ENCODE measurements at regions not wholly inside any gene's neighbourhood (a gene's known extent, or its start where the extent isn't known, plus 50 kb on each side); places are given as distances from the start of the nearest gene placed in this dataset.

GRCh38 chr6:156634048-156634447, 143.1 kb upstream of the ARID1B start:
- no peaks in the 10 kb centered on the region for H3K4me1 ChIP-seq (ENCODE audit: insufficient read depth)
- in situ Hi-C loops (cut with MboI) = no loop called here
- DNase-seq = no peak
- no peak overlapping the region for H3K9ac ChIP-seq
- no peaks in the 10 kb centered on the region for H4K20me1 ChIP-seq (ENCODE audit: insufficient read depth)
- H3K4me3 ChIP-seq = no peak overlapping the region
- H3K9me3 ChIP-seq (ENCODE audit: low read depth) = no peaks in the 10 kb centered on the region
- no peaks in the 10 kb centered on the region for H3F3A ChIP-seq (ENCODE audit: insufficient read depth)
- H3K36me3 ChIP-seq (ENCODE audit: low read depth) = no peaks in the 10 kb centered on the region
- no peak overlapping the region for H2AFZ ChIP-seq
- no peaks in the 10 kb centered on the region for H3K27me3 ChIP-seq (replicated peaks; ENCODE audit: insufficient read depth)
- H3K4me2 ChIP-seq (ENCODE audit: unreplicated experiment) = no peak overlapping the region
- no peak overlapping the region for H3K27ac ChIP-seq
- 64 to 69% methylated on average over 4 of the region's 4 CpGs for WGBS, 2 experiments (ENCODE audit: low coverage in 1 of 2, low lambda C conversion rate in 2 of 2, missing lambda C conversion rate in 2 of 2)
- no peaks in the 10 kb centered on the region for H3K79me2 ChIP-seq (ENCODE audit: insufficient read depth)
- no peaks in the 10 kb centered on the region for H3K9me2 ChIP-seq (ENCODE audit: insufficient read depth)
- no peak for TF ChIP-seq EZH2phosphoT487 (IDR thresholded peaks at IDR 0.05; ENCODE audit: insufficient read depth, low read depth)
- TF ChIP-seq EZH2 (IDR thresholded peaks at IDR 0.05; ENCODE audit: insufficient read depth, poor library complexity, severe bottlenecking) = no peak

- no peaks in the 10 kb centered on the region for H3K36me3 ChIP-seq (ENCODE audit: low read depth)
- H3K4me2 ChIP-seq (ENCODE audit: unreplicated experiment) = no peak overlapping the region
- H3K9me2 ChIP-seq (ENCODE audit: insufficient read depth) = no peaks in the 10 kb centered on the region
- H2AFZ ChIP-seq = no peak overlapping the region
- H3K9me3 ChIP-seq (ENCODE audit: low read depth) = no peaks in the 10 kb centered on the region
- no peaks in the 10 kb centered on the region for H3F3A ChIP-seq (ENCODE audit: insufficient read depth)
- in situ Hi-C loops (cut with MboI) = no loop called here
- no peak for TF ChIP-seq EZH2phosphoT487 (IDR thresholded peaks at IDR 0.05; ENCODE audit: insufficient read depth, low read depth)
- TF ChIP-seq EZH2 (IDR thresholded peaks at IDR 0.05; ENCODE audit: insufficient read depth, poor library complexity, severe bottlenecking) = no peak
- no peak for DNase-seq
- H3K79me2 ChIP-seq (ENCODE audit: insufficient read depth) = no peaks in the 10 kb centered on the region
- H3K4me1 ChIP-seq (ENCODE audit: insufficient read depth) = no peaks in the 10 kb centered on the region
- no peak overlapping the region for H3K27ac ChIP-seq
- H4K20me1 ChIP-seq (ENCODE audit: insufficient read depth) = no peaks in the 10 kb centered on the region
- H3K27me3 ChIP-seq (replicated peaks; ENCODE audit: insufficient read depth) = no peaks in the 10 kb centered on the region
- WGBS, 2 experiments (ENCODE audit: low coverage in 1 of 2, low lambda C conversion rate in 2 of 2, missing lambda C conversion rate in 2 of 2) = 71 to 76% methylated on average over 11 of the region's 11 CpGs
- no peak overlapping the region for H3K4me3 ChIP-seq
- no peak overlapping the region for H3K9ac ChIP-seq
Measured at GRCh38 chr6:156633291-156633690, 143.9 kb upstream of the ARID1B start.

DNA sequence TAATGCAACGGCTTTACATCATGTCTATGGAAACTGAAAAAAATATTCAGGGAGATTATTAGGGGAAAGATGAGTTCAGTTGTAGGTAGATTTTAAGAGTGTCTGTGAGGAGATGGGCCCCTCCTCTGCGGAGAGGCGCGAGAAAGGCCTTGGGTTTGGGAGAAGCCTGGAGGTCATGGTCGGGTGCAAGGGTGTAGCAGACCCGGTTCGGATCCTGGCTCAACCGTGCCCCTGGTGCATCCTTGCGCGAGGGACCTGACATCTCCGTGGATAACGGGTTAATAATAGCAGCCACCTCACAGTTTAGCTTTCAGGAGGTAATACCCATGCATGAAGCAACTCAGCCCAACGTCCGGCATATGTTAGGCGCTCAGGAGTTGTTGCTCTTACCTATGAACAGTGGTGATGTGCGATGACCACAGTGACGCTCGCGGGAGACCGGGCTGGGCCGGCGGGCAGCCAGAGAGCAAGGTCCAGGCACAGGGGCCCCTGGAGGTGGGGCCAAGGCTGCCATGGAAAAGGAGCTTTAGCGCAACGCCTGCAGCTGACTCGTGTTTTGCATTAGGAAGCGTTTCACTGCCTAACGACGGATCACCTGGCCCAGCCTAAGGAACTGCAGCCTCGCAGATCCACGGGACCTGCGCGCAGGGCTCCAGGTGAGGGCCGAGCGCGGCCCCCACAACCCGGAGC, 146.4 kb upstream of the ARID1B start:
- Histone ChIP-seq H3K36me3 (ENCODE audit: low read depth) (no peaks in the 10 kb centered on the region), H4K20me1 (ENCODE audit: insufficient read depth) (no peaks in the 10 kb centered on the region), H3K4me2 (ENCODE audit: unreplicated experiment) (no peak overlapping the region), H3K27me3 (replicated peaks; ENCODE audit: insufficient read depth) (no peaks in the 10 kb centered on the region), H3K9ac (no peak overlapping the region), H3K79me2 (ENCODE audit: insufficient read depth) (no peaks in the 10 kb centered on the region), H3K4me1 (ENCODE audit: insufficient read depth) (no peaks in the 10 kb centered on the region), H2AFZ (no peak overlapping the region), H3K27ac (no peak overlapping the region), H3K4me3 (no peak overlapping the region), H3K9me3 (ENCODE audit: low read depth) (no peaks in the 10 kb centered on the region), H3K9me2 (ENCODE audit: insufficient read depth) (no peaks in the 10 kb centered on the region), H3F3A (ENCODE audit: insufficient read depth) (no peaks in the 10 kb centered on the region)
- in situ Hi-C loops (cut with MboI) = no loop called here
- 90 to 91% methylated on average over 36 of the region's 36 CpGs for WGBS, 2 experiments (ENCODE audit: low coverage in 1 of 2, low lambda C conversion rate in 2 of 2, missing lambda C conversion rate in 2 of 2)
- no peak for TF ChIP-seq EZH2 (IDR thresholded peaks at IDR 0.05; ENCODE audit: insufficient read depth, poor library complexity, severe bottlenecking)
- no peak for TF ChIP-seq EZH2phosphoT487 (IDR thresholded peaks at IDR 0.05; ENCODE audit: insufficient read depth, low read depth)
- no peak for DNase-seq

DNA sequence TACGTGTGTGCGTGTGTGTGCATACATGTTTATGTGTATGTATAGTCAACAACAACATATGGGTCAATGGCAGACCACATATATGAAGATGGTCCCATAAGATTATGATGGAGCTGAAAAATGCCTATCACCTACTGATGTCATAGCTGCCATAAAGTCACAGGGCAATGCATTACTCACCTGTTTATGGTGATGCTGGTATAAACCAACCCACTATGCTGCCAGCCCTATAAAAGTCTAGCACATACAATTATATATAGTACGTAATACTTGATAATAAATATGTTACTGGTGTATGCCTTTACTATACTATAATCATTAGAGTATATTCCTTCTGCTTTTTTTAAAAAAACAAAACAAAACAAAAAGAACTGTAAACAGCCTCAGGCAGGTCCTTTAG, 148.4 kb upstream of the ARID1B start:
- H3K4me1 ChIP-seq (ENCODE audit: insufficient read depth) = no peaks in the 10 kb centered on the region
- H3K4me3 ChIP-seq = no peak overlapping the region
- no peaks in the 10 kb centered on the region for H3F3A ChIP-seq (ENCODE audit: insufficient read depth)
- H3K9me2 ChIP-seq (ENCODE audit: insufficient read depth) = no peaks in the 10 kb centered on the region
- 75 to 77% methylated on average over 3 of the region's 3 CpGs for WGBS, 2 experiments (ENCODE audit: low coverage in 1 of 2, low lambda C conversion rate in 2 of 2, missing lambda C conversion rate in 2 of 2)
- H3K9ac ChIP-seq = no peak overlapping the region
- in situ Hi-C loops (cut with MboI) = no loop called here
- no peak overlapping the region for H2AFZ ChIP-seq
- no peak overlapping the region for H3K27ac ChIP-seq
- no peaks in the 10 kb centered on the region for H4K20me1 ChIP-seq (ENCODE audit: insufficient read depth)
- H3K36me3 ChIP-seq (ENCODE audit: low read depth) = no peaks in the 10 kb centered on the region
- TF ChIP-seq EZH2phosphoT487 (IDR thresholded peaks at IDR 0.05; ENCODE audit: insufficient read depth, low read depth) = no peak
- TF ChIP-seq EZH2 (IDR thresholded peaks at IDR 0.05; ENCODE audit: insufficient read depth, poor library complexity, severe bottlenecking) = no peak
- H3K9me3 ChIP-seq (ENCODE audit: low read depth) = no peaks in the 10 kb centered on the region
- H3K27me3 ChIP-seq (replicated peaks; ENCODE audit: insufficient read depth) = no peaks in the 10 kb centered on the region
- no peak for DNase-seq
- no peaks in the 10 kb centered on the region for H3K79me2 ChIP-seq (ENCODE audit: insufficient read depth)
- no peak overlapping the region for H3K4me2 ChIP-seq (ENCODE audit: unreplicated experiment)

Measured in GM23248 (cell line).